ENCODE measurements at regions not wholly inside any gene's neighbourhood (a gene's known extent, or its start where the extent isn't known, plus 50 kb on each side); places are given as distances from the start of the nearest gene placed in this dataset.
A peak's percentile ranks its signal among the peaks of the same experiment; 100 is the strongest.

DNA sequence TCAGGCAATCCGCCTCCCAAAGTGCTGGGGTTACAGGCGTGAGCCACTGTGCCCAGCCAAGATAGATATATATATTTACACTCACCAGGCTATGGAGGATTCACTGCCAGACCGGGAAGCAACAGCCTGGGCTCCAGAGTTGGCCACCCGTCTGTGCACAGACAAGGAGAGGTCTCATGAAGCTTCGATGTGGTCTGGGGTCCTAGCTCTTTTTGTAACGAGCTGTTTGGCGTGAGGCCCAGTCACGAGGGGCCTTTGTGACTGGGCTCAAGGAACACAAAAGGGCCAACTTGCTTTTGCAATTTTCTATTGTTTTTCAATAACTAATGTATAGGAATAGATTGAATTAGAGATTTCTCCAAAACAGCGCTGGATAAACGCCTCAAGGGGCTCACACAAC, 77.6 kb upstream of the EIF5 start:
- Histone ChIP-seq H3K9me3 (ENCODE audit: low read length) (peaks cover 11% of the 10 kb centered on the region), H3K4me2 (ENCODE audit: low read depth, low read length) (peak overlapping the region; percentile 40), H3K9ac (ENCODE audit: insufficient read depth, low read depth, low read length) (no peak overlapping the region), H3K4me1 (ENCODE audit: insufficient read depth, low read length) (peaks cover 48% of the 10 kb centered on the region), H3K27ac (ENCODE audit: extremely low read length, insufficient read depth, low read length) (no peak overlapping the region), H3K27me3 (ENCODE audit: control insufficient read depth in 1 of 2, insufficient read depth in 2 of 2, low read length in 2 of 2) (no peaks in the 10 kb centered on the region; a peak in 1 of 5 replicates), H3K79me2 (ENCODE audit: insufficient read depth, low read length) (no peaks in the 10 kb centered on the region), H4K20me1 (ENCODE audit: insufficient read depth, low read length) (no peaks in the 10 kb centered on the region), H2AFZ (ENCODE audit: low read length) (no peak overlapping the region), H3K36me3 (replicated peaks in 1 of 2; ENCODE audit: control insufficient read depth in 1 of 2, insufficient read depth in 2 of 2, low read length in 2 of 2) (no peaks in the 10 kb centered on the region), H3K4me3 (replicated peaks in 1 of 3; ENCODE audit: insufficient read depth in 1 of 3, low read depth in 2 of 3, low read length in 3 of 3) (no peak overlapping the region)
- in situ Hi-C loops (cut with HindIII; ENCODE audit: extremely low pct_ligation_motif_present, low pct_unique_long_range_greater_than_20kb) (no loop called here), intact Hi-C loops (cut with micrococcal nuclease; ENCODE audit: unreplicated experiment) (no loop called here)
- ChIA-PET CTCF (ENCODE audit: low intra/inter-chr PET ratio, low total read pairs) (no interaction called here), POLR2A (interaction anchor here (1.6 kb wide), 1 partner anchor 10 kb away, joined by 7 read pairs; no protein-coding TSS in a partner anchor)
- no peak for ATAC-seq
- FAIRE-seq = no peak
- TF ChIP-seq RFXANK (CRISPR knock-in tag; IDR thresholded peaks at IDR 0.05) (no peak), THYN1 (CRISPR knock-in tag; IDR thresholded peaks at IDR 0.05; ENCODE audit: borderline replicate concordance, low read depth) (no peak)
- no TSS peak for BruUV-seq (replicated peaks)
- no peak for DNase-seq (ENCODE audit: low spot score)
- 22% methylated on average over 8 of the region's 10 CpGs for WGBS (ENCODE audit: low lambda C conversion rate)

GRCh38 chr14:103257211-103257962, 76.7 kb upstream of the EIF5 start:
- Histone ChIP-seq H3K4me2 (ENCODE audit: low read depth, low read length) (no peak overlapping the region), H2AFZ (ENCODE audit: low read length) (no peak overlapping the region), H3K27ac (ENCODE audit: extremely low read length, insufficient read depth, low read length) (no peak overlapping the region), H3K9me3 (ENCODE audit: low read length) (0 out of 2 replicates have a peak, but pooled peaks cover 6% of the 10 kb centered on the region), H3K79me2 (ENCODE audit: insufficient read depth, low read length) (no peaks in the 10 kb centered on the region), H3K4me3 (replicated peaks in 1 of 3; ENCODE audit: insufficient read depth in 1 of 3, low read depth in 2 of 3, low read length in 3 of 3) (no peak overlapping the region), H3K4me1 (ENCODE audit: insufficient read depth, low read length) (peaks cover 48% of the 10 kb centered on the region), H3K9ac (ENCODE audit: insufficient read depth, low read depth, low read length) (no peak overlapping the region), H4K20me1 (ENCODE audit: insufficient read depth, low read length) (no peaks in the 10 kb centered on the region), H3K36me3 (replicated peaks in 1 of 2; ENCODE audit: control insufficient read depth in 1 of 2, insufficient read depth in 2 of 2, low read length in 2 of 2) (no peaks in the 10 kb centered on the region), H3K27me3 (ENCODE audit: control insufficient read depth in 1 of 2, insufficient read depth in 2 of 2, low read length in 2 of 2) (no peaks in the 10 kb centered on the region; a peak in 1 of 5 replicates)
- CTCF ChIA-PET (ENCODE audit: low intra/inter-chr PET ratio, low total read pairs) = no interaction called here
- DNase-seq (ENCODE audit: low spot score) (no peak), ATAC-seq (no peak), FAIRE-seq (no peak)
- 57% methylated on average over 4 of the region's 4 CpGs for WGBS (ENCODE audit: low lambda C conversion rate)
- in situ Hi-C loops (cut with HindIII; ENCODE audit: extremely low pct_ligation_motif_present, low pct_unique_long_range_greater_than_20kb) = no loop called here
- intact Hi-C loops (cut with micrococcal nuclease; ENCODE audit: unreplicated experiment) = no loop called here
- POLR2A ChIA-PET = interaction anchor here (1.0 to 1.6 kb wide), 2 partner anchors 11 to 151 kb away, joined by 3 to 7 read pairs; no protein-coding TSS in a partner anchor
- BruUV-seq (replicated peaks) = no TSS peak
- TF ChIP-seq ZNF770 (CRISPR knock-in tag; IDR thresholded peaks at IDR 0.05) (peak; percentile 18; the same call in 1 of the 2 replicates), NPAS2 (CRISPR knock-in tag; IDR thresholded peaks at IDR 0.05; ENCODE audit: borderline replicate concordance) (no peak)

Measured in HepG2 (cell line).